Lung (tissue), 11 donors: ENCODE measurements at regions not wholly inside any gene's neighbourhood (a gene's known extent, or its start where the extent isn't known, plus 50 kb on each side); places are given as distances from the start of the nearest gene placed in this dataset.
A peak's percentile ranks its signal among the peaks of the same experiment; 100 is the strongest.

ENCODE experiments used
- ATAC-seq: fragments of 200-7000 bp; cut with Tn5 transposase; one replicate; pipeline ENCODE4 v1.9.1; 2020; ENCODE audit warnings: moderate number of reproducible peaks; ENCODE audit not compliant: insufficient read depth, low FRiP score
- DNase-seq, 3 donors: peaks; one replicate each; pipeline ENCODE4 v3.0.0-alpha.2; 2013 to 2017
- H3K27ac ChIP-seq, 2 donors: one replicate each; pipeline ENCODE4 v1.5.1; 2013; ENCODE audit warnings: mild to moderate bottlenecking in 2 of 2, moderate library complexity in 2 of 2, control low read depth in 1 of 2, inconsistent platforms in 1 of 2, low read depth in 1 of 2, low read length in 1 of 2
- H3K27me3 ChIP-seq, 3 donors: one replicate each; pipeline ENCODE4 v1.5.1; 2013; ENCODE audit warnings: low read length in 2 of 3; ENCODE audit not compliant: control insufficient read depth in 3 of 3, insufficient read depth in 3 of 3
- H3K36me3 ChIP-seq, 4 donors: one replicate each; pipeline ENCODE4 v1.5.1; 2013; ENCODE audit warnings: low read length in 4 of 4, mild to moderate bottlenecking in 1 of 4, moderate library complexity in 1 of 4; ENCODE audit not compliant: control insufficient read depth in 4 of 4, insufficient read depth in 4 of 4
- H3K4me1 ChIP-seq, 5 donors: one replicate each; pipeline ENCODE4 v1.5.1; 2013; ENCODE audit warnings: low read length in 5 of 5, mild to moderate bottlenecking in 2 of 5, moderate library complexity in 1 of 5; ENCODE audit not compliant: control insufficient read depth in 5 of 5, insufficient read depth in 5 of 5
- H3K4me3 ChIP-seq: one replicate; pipeline ENCODE4 v1.5.1; 2013; ENCODE audit warnings: mild to moderate bottlenecking, control low read depth, moderate library complexity
- H3K9ac ChIP-seq, 2 donors: one replicate each; pipeline ENCODE4 v1.5.1; 2013; ENCODE audit warnings: low read length in 2 of 2, control low read depth in 1 of 2; ENCODE audit not compliant: insufficient read depth in 1 of 2
- H3K9me3 ChIP-seq, 4 donors: one replicate each; pipeline ENCODE4 v1.5.1; 2013; ENCODE audit warnings: low read length in 3 of 4, mild to moderate bottlenecking in 1 of 4, moderate library complexity in 1 of 4; ENCODE audit not compliant: control insufficient read depth in 4 of 4, insufficient read depth in 3 of 4
- WGBS, 2 donors: extraction: QIAGEN DNeasy Blood & Tissue Kit; methylation state at CpG; one replicate each; pipeline ENCODE4 v1.1.7; 2013; 5-methylcytosine and 5-hydroxymethylcytosine counted together
- TF ChIP-seq, protein P1 (sequence below): IDR thresholded peaks from 2 replicates; pipeline ENCODE4 v1.5.1; 2012; ENCODE audit warnings: mild to moderate bottlenecking; ENCODE audit errors: control extremely low read depth, extremely low read depth
- donor health status: control.
- donor health status: control.
- donor health status: Bipolar disorder and iron deficiency.
- donor health status: healthy.
- donor health status: DM: yes; HTN: yes; CAD: no.

DNA sequence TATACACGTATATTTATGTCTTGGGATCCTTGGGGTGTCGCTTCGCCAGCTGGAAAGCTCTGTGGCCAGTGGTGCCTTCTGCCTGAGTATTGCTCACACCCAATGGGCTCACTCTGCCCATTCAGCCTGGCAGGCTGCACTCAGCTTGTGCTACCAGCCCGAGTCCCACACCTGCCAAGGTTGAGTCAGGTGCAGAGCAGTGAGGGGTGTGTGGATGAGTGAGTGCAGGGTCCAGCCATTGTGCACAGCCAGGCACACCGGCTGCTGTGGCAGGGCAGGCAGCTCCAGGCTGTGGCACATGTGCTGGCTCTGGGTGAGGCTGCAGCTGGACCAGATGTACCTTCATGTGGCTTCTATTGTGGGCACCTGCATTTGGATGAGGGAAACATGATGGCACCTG lies 496.9 kb upstream of the LINC00305 start:
- no peak for DNase-seq
- Histone ChIP-seq H3K9me3 (peaks cover 0 to 17% (median 0%) of the 10 kb centered on the region in 4 donors), H3K4me1 (no peaks in the 10 kb centered on the region), H3K27me3 (no peaks in the 10 kb centered on the region), H3K9ac (no peak overlapping the region), H3K36me3 (no peaks in the 10 kb centered on the region), H3K27ac (no peak overlapping the region), H3K4me3 (no peak overlapping the region)
- no peak for ATAC-seq
- WGBS, 2 donors: 95 to 96% methylated on average over 5 of the region's 5 CpGs
- TF ChIP-seq, protein P1, sequence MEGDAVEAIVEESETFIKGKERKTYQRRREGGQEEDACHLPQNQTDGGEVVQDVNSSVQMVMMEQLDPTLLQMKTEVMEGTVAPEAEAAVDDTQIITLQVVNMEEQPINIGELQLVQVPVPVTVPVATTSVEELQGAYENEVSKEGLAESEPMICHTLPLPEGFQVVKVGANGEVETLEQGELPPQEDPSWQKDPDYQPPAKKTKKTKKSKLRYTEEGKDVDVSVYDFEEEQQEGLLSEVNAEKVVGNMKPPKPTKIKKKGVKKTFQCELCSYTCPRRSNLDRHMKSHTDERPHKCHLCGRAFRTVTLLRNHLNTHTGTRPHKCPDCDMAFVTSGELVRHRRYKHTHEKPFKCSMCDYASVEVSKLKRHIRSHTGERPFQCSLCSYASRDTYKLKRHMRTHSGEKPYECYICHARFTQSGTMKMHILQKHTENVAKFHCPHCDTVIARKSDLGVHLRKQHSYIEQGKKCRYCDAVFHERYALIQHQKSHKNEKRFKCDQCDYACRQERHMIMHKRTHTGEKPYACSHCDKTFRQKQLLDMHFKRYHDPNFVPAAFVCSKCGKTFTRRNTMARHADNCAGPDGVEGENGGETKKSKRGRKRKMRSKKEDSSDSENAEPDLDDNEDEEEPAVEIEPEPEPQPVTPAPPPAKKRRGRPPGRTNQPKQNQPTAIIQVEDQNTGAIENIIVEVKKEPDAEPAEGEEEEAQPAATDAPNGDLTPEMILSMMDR: no peak

DNA sequence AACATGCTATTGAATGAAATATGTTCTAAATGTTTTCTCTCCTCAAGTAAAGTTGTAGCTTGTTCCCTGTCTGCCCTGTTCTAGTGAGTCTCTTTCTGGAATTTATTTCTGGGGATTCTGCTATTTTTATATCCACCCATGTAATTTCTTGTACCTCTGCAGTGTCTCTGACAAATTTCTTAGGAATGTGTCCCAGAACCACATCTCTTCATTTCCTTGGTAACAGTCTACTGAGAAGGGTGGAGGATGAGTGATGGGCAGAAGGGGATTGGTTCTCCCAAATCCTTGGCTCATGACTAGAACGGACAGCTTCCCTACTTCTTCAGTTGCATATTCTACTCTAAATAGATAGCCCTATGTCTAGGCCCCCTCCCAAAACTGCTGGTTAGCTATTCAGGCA lies 490.6 kb upstream of the LINC00305 start:
- TF ChIP-seq, protein P1: no peak
- Histone ChIP-seq H3K4me1 (no peaks in the 10 kb centered on the region), H3K9me3 (no peaks in the 10 kb centered on the region), H3K4me3 (no peak overlapping the region), H3K36me3 (no peaks in the 10 kb centered on the region), H3K27me3 (no peaks in the 10 kb centered on the region), H3K9ac (no peak overlapping the region), H3K27ac (no peak overlapping the region)
- WGBS, 2 donors: 88 to 93% methylated on average over 1 of the region's 1 CpG
- no peak for DNase-seq
- ATAC-seq: no peak

DNA sequence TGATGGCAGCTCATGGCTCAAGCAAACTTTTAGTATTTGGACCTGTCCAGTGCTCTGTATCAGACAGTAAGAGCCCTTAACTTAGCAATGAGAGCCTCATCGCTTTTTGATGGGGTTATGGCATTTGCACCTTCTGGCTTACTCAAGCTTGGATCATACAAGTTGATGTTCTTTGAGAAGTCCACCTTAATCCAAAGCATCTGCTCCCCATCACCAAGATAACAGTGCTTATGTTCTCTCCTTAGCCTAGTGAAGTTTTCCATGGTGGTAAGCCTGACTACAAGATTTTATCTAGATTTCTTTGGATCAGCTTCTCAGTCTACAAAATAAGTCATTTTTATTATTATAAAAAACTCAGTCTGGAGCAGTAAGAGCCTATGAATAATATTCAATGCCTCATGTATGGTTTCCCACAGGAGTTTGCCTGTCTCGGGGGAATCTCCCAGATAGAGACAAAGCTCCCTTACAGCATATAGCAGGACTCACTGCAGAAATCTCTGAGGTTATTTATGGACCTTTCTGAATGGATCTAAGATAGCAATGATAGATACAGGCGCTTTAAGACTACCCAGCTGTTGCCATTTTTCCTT lies 472.2 kb upstream of the LINC00305 start:
- H3K27me3 ChIP-seq: no peaks in the 10 kb centered on the region
- no peak overlapping the region for H3K4me3 ChIP-seq
- TF ChIP-seq, protein P1: no peak
- DNase-seq (no peak), ATAC-seq (no peak)
- no peak overlapping the region for H3K27ac ChIP-seq
- no peaks in the 10 kb centered on the region for H3K9me3 ChIP-seq
- no peaks in the 10 kb centered on the region for H3K4me1 ChIP-seq
- no peak overlapping the region for H3K9ac ChIP-seq
- WGBS, 2 donors: 88 to 93% methylated on average over 3 of the region's 3 CpGs
- H3K36me3 ChIP-seq: no peaks in the 10 kb centered on the region

DNA sequence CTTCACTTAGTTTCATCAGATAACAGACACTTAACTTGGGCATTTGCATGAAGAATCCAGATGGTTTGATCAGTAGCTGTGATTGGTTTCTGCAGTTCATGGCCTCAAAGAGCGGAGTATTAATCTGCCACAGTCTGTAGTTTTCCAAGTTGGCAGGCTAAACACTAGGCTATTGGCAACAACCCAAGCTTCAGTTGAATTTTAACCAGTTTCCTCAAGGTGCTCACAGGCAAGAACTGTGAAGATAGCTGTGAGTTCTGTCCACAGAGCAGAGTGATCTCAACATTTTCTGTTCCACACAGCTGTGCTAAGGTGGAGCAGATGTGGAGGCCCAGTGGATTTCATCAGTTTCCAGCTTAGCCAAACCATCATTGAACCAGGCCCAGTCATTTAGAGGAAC lies 469.5 kb upstream of the LINC00305 start:
- no peaks in the 10 kb centered on the region for H3K4me1 ChIP-seq
- ATAC-seq (no peak), DNase-seq (peak in 1 of 3 donors; percentile 4)
- H3K36me3 ChIP-seq: no peaks in the 10 kb centered on the region
- H3K9ac ChIP-seq: no peak overlapping the region
- no peaks in the 10 kb centered on the region for H3K27me3 ChIP-seq
- H3K9me3 ChIP-seq: no peaks in the 10 kb centered on the region
- no peak overlapping the region for H3K4me3 ChIP-seq
- TF ChIP-seq, protein P1: no peak
- WGBS, 2 donors: 80% methylated on average over 1 of the region's 1 CpG
- H3K27ac ChIP-seq: no peak overlapping the region
